SK-N-SH treated with all-trans-retinoic acid at 6 μM for 48 hours (cell line): ENCODE measurements at regions not wholly inside any gene's neighbourhood (a gene's known extent, or its start where the extent isn't known, plus 50 kb on each side); places are given as distances from the start of the nearest gene placed in this dataset.

ENCODE experiments used
- BACH2 ChIP-seq: fragments of 250-450 bp; sonication (Bioruptor Pico); IDR thresholded peaks from 2 replicates; pipeline ENCODE4 v1.9.0; 2021; ENCODE audit warnings: mild to moderate bottlenecking, borderline replicate concordance
- CREB5 ChIP-seq: fragments of 250-450 bp; sonication (Bioruptor Pico); IDR thresholded peaks from 2 replicates; pipeline ENCODE4 v1.5.1; 2020; ENCODE audit warnings: low read depth, mild to moderate bottlenecking, moderate library complexity
- CSDC2 ChIP-seq: fragments of 250-450 bp; sonication (Bioruptor Pico); IDR thresholded peaks from 2 replicates; pipeline ENCODE4 v1.5.0; 2020; ENCODE audit warnings: mild to moderate bottlenecking, moderate library complexity
- PATZ1 ChIP-seq: fragments of 250-450 bp; sonication (Bioruptor Pico); IDR thresholded peaks from 2 replicates; pipeline ENCODE4 v1.8.0; 2020; ENCODE audit warnings: mild to moderate bottlenecking, moderate library complexity, borderline replicate concordance
- PPARA ChIP-seq: fragments of 250-450 bp; sonication (Bioruptor Pico); IDR thresholded peaks from 2 replicates; pipeline ENCODE4 v1.5.0; 2020; ENCODE audit warnings: mild to moderate bottlenecking, borderline replicate concordance
- RARB ChIP-seq: fragments of 250-450 bp; sonication (Bioruptor Pico); IDR thresholded peaks from 2 replicates; pipeline ENCODE4 v1.8.0; 2021; ENCODE audit warnings: mild to moderate bottlenecking, moderate library complexity
- TCF4 ChIP-seq: fragments of 250-450 bp; sonication (Bioruptor Pico); IDR thresholded peaks from 2 replicates; pipeline ENCODE4 v1.8.0; 2021; ENCODE audit warnings: mild to moderate bottlenecking, moderate library complexity, borderline replicate concordance
- TSHZ2 ChIP-seq: fragments of 250-450 bp; sonication (Bioruptor Pico); IDR thresholded peaks from 2 replicates; pipeline ENCODE4 v1.5.0; 2020; ENCODE audit warnings: mild to moderate bottlenecking, moderate library complexity
- ZC3H10 ChIP-seq: fragments of 250-450 bp; sonication (Bioruptor Pico); IDR thresholded peaks from 2 replicates; pipeline ENCODE4 v1.5.1; 2021; ENCODE audit warnings: mild to moderate bottlenecking, moderate library complexity
- ZFP30 ChIP-seq: fragments of 450-650 bp; formaldehyde crosslinking; IDR thresholded peaks from 2 replicates; pipeline ENCODE4 v1.5.0; 2022; ENCODE audit warnings: mild to moderate bottlenecking, moderate library complexity
- ZNF565 ChIP-seq: fragments of 450-650 bp; formaldehyde crosslinking; conservative IDR thresholded peaks from 2 replicates; pipeline ENCODE4 v1.5.0; 2020; ENCODE audit warnings: low read depth, mild to moderate bottlenecking, moderate library complexity
- ZNF70 ChIP-seq: fragments of 450-650 bp; formaldehyde crosslinking; IDR thresholded peaks from 2 replicates; pipeline ENCODE4 v1.5.0; 2020; ENCODE audit warnings: mild to moderate bottlenecking, moderate library complexity

- no peak for TF ChIP-seq ZNF565 (CRISPR knock-in tag)
- no peak for TF ChIP-seq PATZ1 (CRISPR knock-in tag)
- no peak for TF ChIP-seq ZFP30 (CRISPR knock-in tag)
- no peak for TF ChIP-seq CSDC2 (CRISPR knock-in tag)
- no peak for TF ChIP-seq RARB (CRISPR knock-in tag)
- no peak for TF ChIP-seq PPARA (CRISPR knock-in tag)
- no peak for TF ChIP-seq ZNF70 (CRISPR knock-in tag)
- no peak for TF ChIP-seq TCF4 (CRISPR knock-in tag)
- TF ChIP-seq BACH2 (CRISPR knock-in tag), result no peak
- TF ChIP-seq TSHZ2 (CRISPR knock-in tag), result no peak
- TF ChIP-seq ZC3H10 (CRISPR knock-in tag), result no peak
- TF ChIP-seq CREB5 (CRISPR knock-in tag), result no peak
Measured at GRCh38 chr7:46747869-46748576, 827.0 kb upstream of the IGFBP3 start.
